GM12878 (cell line): ENCODE measurements at regions not wholly inside any gene's neighbourhood (a gene's known extent, or its start where the extent isn't known, plus 50 kb on each side); places are given as distances from the start of the nearest gene placed in this dataset.

Experiments
- ATAC-seq: fragments of 200-7000 bp; cut with Tn5 transposase; 3 replicates; pipeline ENCODE4 v1.9.1; 2020; ENCODE audit warnings: mild to moderate bottlenecking, moderate library complexity
- BruUV-seq: library from RNA; stranded (reverse); fragments of 400-500 nt; replicated peaks from 2 replicates; lab custom pipeline; 2021; lab: Mats Ljungman, UMichigan
- CTCF ChIA-PET: fragments of 300-600 bp; sonication (Branson Sonifier 250); formaldehyde crosslinking; extraction: SDS; loops from one replicate; lab custom pipeline; 2021; ENCODE audit warnings: inconsistent platforms; lab: Yijun Ruan, JAX
- POLR2A ChIA-PET: fragments of 350-600 bp; formaldehyde crosslinking; extraction: SDS; loops from one replicate; lab custom pipeline; 2021; ENCODE audit warnings: inconsistent platforms; lab: Charles Lee
- RAD21 ChIA-PET: fragments of 300-600 bp; sonication (Branson Sonifier 250); formaldehyde crosslinking; loops from one replicate; lab custom pipeline; 2023; ENCODE audit warnings: antibody characterized with exemption; ENCODE audit not compliant: unreplicated experiment; lab: Charles Lee
- SMC1A ChIA-PET: fragments of 300-600 bp; sonication (Branson Sonifier 250); formaldehyde crosslinking; loops from one replicate; lab custom pipeline; 2023; ENCODE audit not compliant: unreplicated experiment, uncharacterized antibody; lab: Charles Lee
- DNase-seq: peaks from one replicate; pipeline ENCODE4 v3.0.0-alpha.2; 2011; ENCODE audit warnings: low read depth, low spot score
- FAIRE-seq: peaks from 3 replicates; lab custom pipeline; 2011; peaks lifted over from hg19 to GRCh38; lab: Jason Lieb, UNC
- H2AFZ ChIP-seq: 2 replicates; pipeline ENCODE4 v1.6.0; 2011; ENCODE audit warnings: low read depth, low read length, control low read depth; ENCODE audit not compliant: control insufficient read depth
- H3K27ac ChIP-seq: 2 replicates; pipeline ENCODE4 v1.5.1; 2011; ENCODE audit warnings: control low read depth; ENCODE audit not compliant: control insufficient read depth, insufficient read depth
- H3K27me3 ChIP-seq, 2 experiments: replicated peaks in 1 of 2; 2 replicates each; pipeline versions ENCODE4 v1.6.0 to v1.6.1; 2011; ENCODE audit warnings: low read length in 1 of 2; ENCODE audit not compliant: control insufficient read depth in 2 of 2, insufficient read depth in 2 of 2
- H3K36me3 ChIP-seq, 2 experiments: 2 replicates each; pipeline ENCODE4 v1.5.1; 2011; ENCODE audit warnings: low read length in 1 of 2; ENCODE audit not compliant: control insufficient read depth in 2 of 2, insufficient read depth in 2 of 2
- H3K4me1 ChIP-seq: 2 replicates; pipeline ENCODE4 v1.6.1; 2011; ENCODE audit warnings: mild to moderate bottlenecking, low read length, moderate library complexity, mixed read lengths; ENCODE audit not compliant: control insufficient read depth, insufficient read depth
- H3K4me2 ChIP-seq: 2 replicates; pipeline ENCODE4 v1.6.0; 2011; ENCODE audit warnings: control low read depth; ENCODE audit not compliant: control insufficient read depth, insufficient read depth
- H3K4me3 ChIP-seq: fragments of 200-600 bp; sonication (generic); 2 replicates; pipeline ENCODE4 v1.5.1; 2016
- H3K79me2 ChIP-seq: 2 replicates; pipeline ENCODE4 v1.6.0; 2011; ENCODE audit warnings: low read length; ENCODE audit not compliant: control insufficient read depth, insufficient read depth
- H3K9ac ChIP-seq: 2 replicates; pipeline ENCODE4 v1.8.0; 2011; ENCODE audit warnings: low read length, control low read depth, mixed read lengths; ENCODE audit not compliant: control insufficient read depth, insufficient read depth
- H3K9me3 ChIP-seq: replicated peaks from 3 replicates; pipeline ENCODE4 v1.5.1; 2011; ENCODE audit warnings: mild to moderate bottlenecking, low read length; ENCODE audit not compliant: control insufficient read depth, insufficient read depth
- H4K20me1 ChIP-seq: 2 replicates; pipeline ENCODE4 v1.6.0; 2011; ENCODE audit not compliant: control insufficient read depth, insufficient read depth
- CBFB ChIP-seq: IDR thresholded peaks from 2 replicates; pipeline ENCODE4 v1.6.1; 2016; ENCODE audit warnings: antibody characterized with exemption, low read depth
- CHD1 ChIP-seq: IDR thresholded peaks from 2 replicates; pipeline ENCODE4 v1.6.1; 2012; ENCODE audit warnings: low read depth, low read length, improper control_type of control experiment
- CUX1 ChIP-seq: IDR thresholded peaks from 2 replicates; pipeline ENCODE4 v1.6.1; 2012; ENCODE audit warnings: improper control_type of control experiment, low read depth, low read length; ENCODE audit not compliant: insufficient replicate concordance
- DPF2 ChIP-seq: fragments of 450-650 bp; IDR thresholded peaks from 2 replicates; pipeline ENCODE4 v1.6.1; 2017; ENCODE audit warnings: mild to moderate bottlenecking
- MTA2 ChIP-seq: fragments of 450-650 bp; IDR thresholded peaks from 2 replicates; pipeline ENCODE4 v1.6.1; 2016; ENCODE audit warnings: low read depth, mild to moderate bottlenecking, moderate library complexity
- MXI1 ChIP-seq: fragments of 150-350 bp; IDR thresholded peaks from 2 replicates; pipeline ENCODE4 v1.6.1; 2011; ENCODE audit warnings: low read depth, mild to moderate bottlenecking, inconsistent platforms, low read length, improper control_type of control experiment
- NFIC ChIP-seq: IDR thresholded peaks from 2 replicates; pipeline ENCODE4 v1.6.1; 2012; ENCODE audit warnings: low read depth, mild to moderate bottlenecking, inconsistent platforms, low read length, moderate library complexity
- NFYA ChIP-seq: IDR thresholded peaks from 2 replicates; pipeline ENCODE4 v1.6.1; 2011; ENCODE audit warnings: low read depth, mild to moderate bottlenecking, low read length, improper control_type of control experiment, borderline replicate concordance
- POLR2A ChIP-seq: IDR thresholded peaks from 2 replicates; pipeline ENCODE4 v1.6.1; 2011; ENCODE audit warnings: low read depth, mild to moderate bottlenecking, low read length
- POLR2AphosphoS5 ChIP-seq: IDR thresholded peaks from 2 replicates; pipeline ENCODE4 v1.6.1; 2011; ENCODE audit warnings: mild to moderate bottlenecking, low read length, inconsistent platforms
- RB1 ChIP-seq: fragments of 450-650 bp; formaldehyde crosslinking; IDR thresholded peaks from 2 replicates; pipeline ENCODE4 v1.6.1; 2017; ENCODE audit warnings: mild to moderate bottlenecking, borderline replicate concordance
- REST ChIP-seq: IDR thresholded peaks from 2 replicates; pipeline ENCODE4 v1.6.1; 2012; ENCODE audit warnings: mild to moderate bottlenecking, low read depth, low read length
- TBL1XR1 ChIP-seq: IDR thresholded peaks from 2 replicates; pipeline ENCODE4 v1.6.1; 2012; ENCODE audit warnings: low read depth, low read length, improper control_type of control experiment
- USF2 ChIP-seq: IDR thresholded peaks from 2 replicates; pipeline ENCODE4 v1.6.1; 2011; ENCODE audit warnings: low read depth, low read length, improper control_type of control experiment, borderline replicate concordance
- ZNF217 ChIP-seq: fragments of 450-650 bp; IDR thresholded peaks from 2 replicates; pipeline ENCODE4 v1.6.1; 2017; ENCODE audit warnings: antibody characterized with exemption, mild to moderate bottlenecking
- WGBS: methylation state at CpG from one replicate; pipeline ENCODE4 v1.1.6; 2016; ENCODE audit warnings: low lambda C conversion rate; ENCODE audit not compliant: insufficient replicate concordance, insufficient coverage; ENCODE audit errors: missing lambda C conversion rate; 5-methylcytosine and 5-hydroxymethylcytosine counted together
- in situ Hi-C: fragments of 300-500 bp; cut with MboI; formaldehyde crosslinking; loops from 9 replicates; pipeline ENCODE4 v1.14.3; 2018; ENCODE audit warnings: mixed read lengths
- intact Hi-C: fragments of 100-400 bp; cut with micrococcal nuclease; formaldehyde crosslinking; loops from one replicate; pipeline ENCODE4 v1.14.2; 2022; ENCODE audit not compliant: unreplicated experiment

GRCh38 chr20:51899674-51900073 lies 97.4 kb upstream of the SALL4 start:
- no peak overlapping the region for H2AFZ ChIP-seq
- H3K4me2 ChIP-seq = no peak overlapping the region
- no peaks in the 10 kb centered on the region for H4K20me1 ChIP-seq
- H3K27ac ChIP-seq = no peak overlapping the region
- H3K9me3 ChIP-seq = no peaks in the 10 kb centered on the region
- 29% methylated on average over 7 of the region's 7 CpGs for WGBS
- H3K36me3 ChIP-seq = no peaks in the 10 kb centered on the region
- ChIA-PET RAD21 (no interaction called here), CTCF (no interaction called here), SMC1A (no interaction called here), POLR2A (no interaction called here)
- intact Hi-C loops (no loop called here), in situ Hi-C loops (no loop called here)
- H3K4me3 ChIP-seq = no peak overlapping the region
- FAIRE-seq (no peak), ATAC-seq (no peak), DNase-seq (no peak)
- no peak overlapping the region for H3K9ac ChIP-seq
- BruUV-seq = no TSS peak
- H3K27me3 ChIP-seq = no peaks in the 10 kb centered on the region; a peak in 1 of 4 replicates
- no peaks in the 10 kb centered on the region for H3K79me2 ChIP-seq
- H3K4me1 ChIP-seq = no peaks in the 10 kb centered on the region
- TF ChIP-seq USF2 (no peak), MXI1 (no peak), POLR2AphosphoS5 (no peak), CBFB (no peak), CUX1 (no peak), DPF2 (no peak), CHD1 (no peak), MTA2 (no peak), TBL1XR1 (no peak), NFYA (no peak), RB1 (no peak), POLR2A (no peak), NFIC (no peak), ZNF217 (no peak), REST (no peak)
